ENCODE measurements at regions not wholly inside any gene's neighbourhood (a gene's known extent, or its start where the extent isn't known, plus 50 kb on each side); places are given as distances from the start of the nearest gene placed in this dataset.

DNA sequence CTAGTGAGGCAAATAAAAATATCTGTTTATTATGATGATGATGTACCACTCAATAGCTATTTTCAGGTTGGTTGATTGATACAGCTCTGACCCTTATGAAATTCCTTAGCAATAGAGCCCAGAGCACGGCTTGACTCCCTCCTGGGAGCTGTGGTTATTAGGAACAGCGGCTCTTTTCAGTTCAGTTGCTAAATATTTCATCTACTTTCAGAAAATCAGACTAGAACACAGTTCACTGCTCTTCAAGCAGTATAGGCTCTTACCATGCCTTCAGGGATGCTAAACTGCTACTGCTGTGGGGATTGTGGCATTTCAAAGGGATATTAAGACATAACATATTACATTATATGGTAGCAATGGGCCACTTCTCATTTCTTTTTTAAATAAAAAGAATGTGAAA, 218.8 kb downstream of the SNCA start:
- Histone ChIP-seq H3K4me1 (no peaks in the 10 kb centered on the region), H3K27me3 (no peaks in the 10 kb centered on the region), H3K36me3 (no peaks in the 10 kb centered on the region), H3K27ac (no peak overlapping the region), H3K9me3 (replicated peaks) (no peaks in the 10 kb centered on the region), H3K4me3 (no peak overlapping the region)
- no peak for DNase-seq

- H3K27me3 ChIP-seq, result no peaks in the 10 kb centered on the region
- H3K27ac ChIP-seq, result no peak overlapping the region
- no peak for DNase-seq
- H3K9me3 ChIP-seq (replicated peaks), result no peaks in the 10 kb centered on the region
- no peak overlapping the region for H3K4me3 ChIP-seq
- H3K4me1 ChIP-seq, result no peaks in the 10 kb centered on the region
- no peaks in the 10 kb centered on the region for H3K36me3 ChIP-seq
These were observed 219.6 kb downstream of the SNCA start for GRCh38 chr4:89617317-89617716.

DNA sequence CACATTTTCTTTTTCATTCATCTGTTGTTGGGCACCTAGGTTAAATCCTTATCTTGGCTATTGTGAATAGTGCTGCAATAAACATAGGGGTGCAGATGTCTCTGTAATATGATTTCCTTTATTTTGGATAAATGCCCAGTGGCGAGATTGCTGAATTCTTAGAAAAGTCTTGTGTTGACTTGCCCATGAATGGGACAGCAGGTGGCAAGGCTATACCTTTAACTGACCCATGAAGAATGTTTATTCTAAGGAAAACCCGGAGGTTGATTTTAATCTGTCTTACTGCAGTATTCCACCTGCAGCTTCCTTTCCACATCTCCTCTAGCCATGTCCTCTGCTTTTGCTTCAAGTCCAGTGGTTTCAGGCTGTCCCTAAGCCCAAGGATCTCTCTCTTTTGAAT, 220.6 kb downstream of the SNCA start:
- H3K4me1 ChIP-seq, result no peaks in the 10 kb centered on the region

GRCh38 chr4:89615051-89615450, 221.9 kb downstream of the SNCA start:
- H3K27ac ChIP-seq, result no peak overlapping the region
- no peaks in the 10 kb centered on the region for H3K9me3 ChIP-seq (replicated peaks)
- H3K4me1 ChIP-seq, result no peaks in the 10 kb centered on the region
- DNase-seq, result no peak
- H3K36me3 ChIP-seq, result no peaks in the 10 kb centered on the region
- H3K27me3 ChIP-seq, result no peaks in the 10 kb centered on the region
- H3K4me3 ChIP-seq, result no peak overlapping the region

More for the DNA sequence above, 220.6 kb downstream of the SNCA start:
- H3K9me3 ChIP-seq (replicated peaks), result no peaks in the 10 kb centered on the region
- no peaks in the 10 kb centered on the region for H3K27me3 ChIP-seq
- peak in 1 of 2 experiments; percentile 22 for DNase-seq
- no peak overlapping the region for H3K27ac ChIP-seq
- H3K36me3 ChIP-seq, result no peaks in the 10 kb centered on the region
- no peak overlapping the region for H3K4me3 ChIP-seq

DNA sequence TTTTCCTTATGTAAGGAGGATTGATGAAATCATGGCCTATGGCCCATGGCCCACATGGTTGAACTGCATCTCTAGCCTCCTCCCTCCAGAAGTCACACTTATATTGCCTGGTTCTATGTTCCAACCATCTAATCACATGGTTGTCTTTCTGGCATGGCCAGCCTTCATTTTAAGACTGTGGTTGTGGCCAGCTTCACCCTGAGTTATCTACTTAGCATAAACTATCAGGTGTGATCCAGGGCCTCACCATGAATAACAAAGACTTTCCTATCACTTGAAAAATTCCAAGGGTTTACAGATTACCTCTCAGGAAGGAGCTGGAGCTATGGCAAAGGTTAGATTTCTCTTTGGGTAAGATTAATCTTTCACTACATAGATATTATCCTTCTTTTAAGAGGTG, 222.8 kb downstream of the SNCA start:
- H3K27ac ChIP-seq, result no peak overlapping the region
- no peaks in the 10 kb centered on the region for H3K27me3 ChIP-seq
- no peaks in the 10 kb centered on the region for H3K9me3 ChIP-seq (replicated peaks)
- DNase-seq, result no peak
- no peaks in the 10 kb centered on the region for H3K4me1 ChIP-seq
- H3K36me3 ChIP-seq, result no peaks in the 10 kb centered on the region
- no peak overlapping the region for H3K4me3 ChIP-seq

DNA sequence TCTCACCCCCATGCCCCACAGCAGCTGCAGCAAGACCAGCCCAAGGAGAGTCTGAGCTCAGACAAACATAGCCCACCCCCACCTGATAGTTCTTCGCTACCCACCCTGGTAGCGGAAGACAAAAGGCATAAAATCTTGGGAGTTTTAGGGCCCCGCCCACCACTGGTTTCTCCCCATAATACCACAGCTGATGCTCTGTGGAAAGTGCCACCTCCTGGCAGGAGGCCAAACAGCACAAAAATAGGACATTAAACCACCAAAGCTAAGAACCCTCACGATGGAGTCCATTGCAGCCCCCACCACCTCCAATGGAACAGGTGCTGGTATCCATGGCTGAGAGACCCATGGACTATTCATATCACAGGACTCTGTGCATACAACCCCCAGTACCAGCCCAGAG, 226.7 kb downstream of the SNCA start:
- Histone ChIP-seq H3K36me3 (no peaks in the 10 kb centered on the region), H3K9me3 (replicated peaks) (no peaks in the 10 kb centered on the region), H3K4me1 (no peaks in the 10 kb centered on the region), H3K27me3 (no peaks in the 10 kb centered on the region), H3K27ac (no peak overlapping the region), H3K4me3 (no peak overlapping the region)
- peak; percentile 36 to 56 for DNase-seq

DNA sequence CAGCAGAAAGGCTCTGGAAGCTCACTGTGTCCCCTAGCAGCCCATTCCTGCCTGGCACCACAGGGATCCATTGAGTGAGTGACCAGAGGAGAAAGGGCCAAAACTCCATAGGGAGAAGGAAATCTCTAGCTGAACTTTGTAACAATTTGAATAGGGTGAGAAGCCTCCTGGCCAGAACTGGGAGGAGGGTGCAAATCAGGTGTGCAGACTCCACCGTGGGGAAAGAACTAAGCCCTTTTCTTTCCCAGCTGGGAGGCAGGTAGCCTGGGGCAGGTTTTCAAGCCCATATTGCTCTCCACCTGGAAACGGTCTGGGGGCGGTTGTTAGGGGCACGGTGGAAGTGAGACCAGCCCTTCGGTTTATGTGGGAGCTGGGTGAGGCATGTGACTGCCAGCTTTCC, 227.2 kb downstream of the SNCA start:
- Histone ChIP-seq H3K27ac (no peak overlapping the region), H3K9me3 (replicated peaks) (no peaks in the 10 kb centered on the region), H3K36me3 (no peaks in the 10 kb centered on the region), H3K27me3 (no peaks in the 10 kb centered on the region), H3K4me1 (no peaks in the 10 kb centered on the region), H3K4me3 (no peak overlapping the region)
- DNase-seq, result no peak

- H3K27me3 ChIP-seq, result no peaks in the 10 kb centered on the region
- no peaks in the 10 kb centered on the region for H3K9me3 ChIP-seq (replicated peaks)
- no peaks in the 10 kb centered on the region for H3K36me3 ChIP-seq
- no peaks in the 10 kb centered on the region for H3K4me1 ChIP-seq
- H3K27ac ChIP-seq, result no peak overlapping the region
- DNase-seq, result no peak
- no peak overlapping the region for H3K4me3 ChIP-seq
These were observed 232.0 kb downstream of the SNCA start for GRCh38 chr4:89604951-89605350.

GRCh38 chr4:89599026-89599425, 237.9 kb downstream of the SNCA start:
- no peak for DNase-seq
- no peaks in the 10 kb centered on the region for H3K9me3 ChIP-seq (replicated peaks)
- H3K4me3 ChIP-seq, result no peak overlapping the region
- H3K36me3 ChIP-seq, result no peaks in the 10 kb centered on the region
- H3K4me1 ChIP-seq, result no peaks in the 10 kb centered on the region
- H3K27ac ChIP-seq, result no peak overlapping the region
- no peaks in the 10 kb centered on the region for H3K27me3 ChIP-seq

GRCh38 chr4:89598602-89599001, 238.4 kb downstream of the SNCA start:
- H3K4me3 ChIP-seq, result no peak overlapping the region
- peak in 1 of 2 experiments; percentile 48 for DNase-seq
- no peaks in the 10 kb centered on the region for H3K27me3 ChIP-seq
- H3K27ac ChIP-seq, result no peak overlapping the region
- no peaks in the 10 kb centered on the region for H3K9me3 ChIP-seq (replicated peaks)
- no peaks in the 10 kb centered on the region for H3K4me1 ChIP-seq
- H3K36me3 ChIP-seq, result no peaks in the 10 kb centered on the region

- Histone ChIP-seq H3K4me3 (no peak overlapping the region), H3K27ac (no peak overlapping the region), H3K9me3 (replicated peaks) (no peaks in the 10 kb centered on the region), H3K27me3 (no peaks in the 10 kb centered on the region), H3K4me1 (no peaks in the 10 kb centered on the region), H3K36me3 (no peaks in the 10 kb centered on the region)
- no peak for DNase-seq
These were observed 241.7 kb downstream of the SNCA start for GRCh38 chr4:89595125-89595789.

- Histone ChIP-seq H3K27ac (no peak overlapping the region), H3K36me3 (no peaks in the 10 kb centered on the region), H3K9me3 (replicated peaks) (no peaks in the 10 kb centered on the region), H3K27me3 (no peaks in the 10 kb centered on the region), H3K4me1 (no peaks in the 10 kb centered on the region), H3K4me3 (no peak overlapping the region)
- no peak for DNase-seq
These were observed 246.8 kb downstream of the SNCA start for GRCh38 chr4:89590128-89590527.

DNA sequence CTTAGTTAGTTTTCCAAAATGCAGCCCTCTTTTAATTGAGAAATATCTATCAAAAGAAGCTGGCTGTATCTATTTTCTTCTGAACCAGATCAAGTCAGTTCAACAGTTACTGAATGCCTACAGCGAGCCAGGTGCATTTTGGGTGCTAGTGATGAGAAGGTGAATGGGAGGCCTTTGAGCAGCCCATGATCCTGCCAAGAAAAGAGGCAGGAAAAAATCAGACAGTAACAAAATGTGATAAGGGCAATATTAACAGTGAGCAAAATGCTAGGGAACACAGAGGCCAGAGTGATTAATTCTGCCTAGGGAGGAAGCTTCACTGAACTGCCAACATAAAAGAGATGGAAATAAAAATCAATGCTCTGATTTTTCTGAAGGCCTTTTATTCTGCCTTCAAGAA, 248.5 kb downstream of the SNCA start:
- Histone ChIP-seq H3K27me3 (no peaks in the 10 kb centered on the region), H3K36me3 (no peaks in the 10 kb centered on the region), H3K9me3 (replicated peaks) (no peaks in the 10 kb centered on the region), H3K27ac (no peak overlapping the region), H3K4me3 (no peak overlapping the region), H3K4me1 (no peaks in the 10 kb centered on the region)
- no peak for DNase-seq

- H3K27ac ChIP-seq, result no peak overlapping the region
- no peaks in the 10 kb centered on the region for H3K36me3 ChIP-seq
- no peak for DNase-seq
- H3K27me3 ChIP-seq, result no peaks in the 10 kb centered on the region
- no peaks in the 10 kb centered on the region for H3K9me3 ChIP-seq (replicated peaks)
- H3K4me1 ChIP-seq, result no peaks in the 10 kb centered on the region
- H3K4me3 ChIP-seq, result no peak overlapping the region
These were observed 249.6 kb downstream of the SNCA start for GRCh38 chr4:89587364-89587763.

- Histone ChIP-seq H3K4me3 (no peak overlapping the region), H3K27me3 (no peaks in the 10 kb centered on the region), H3K4me1 (no peaks in the 10 kb centered on the region), H3K36me3 (no peaks in the 10 kb centered on the region), H3K9me3 (replicated peaks) (no peaks in the 10 kb centered on the region), H3K27ac (no peak overlapping the region)
- DNase-seq, result peak in 1 of 2 experiments; percentile 52
These were observed 250.1 kb downstream of the SNCA start for GRCh38 chr4:89586864-89587263.

DNA sequence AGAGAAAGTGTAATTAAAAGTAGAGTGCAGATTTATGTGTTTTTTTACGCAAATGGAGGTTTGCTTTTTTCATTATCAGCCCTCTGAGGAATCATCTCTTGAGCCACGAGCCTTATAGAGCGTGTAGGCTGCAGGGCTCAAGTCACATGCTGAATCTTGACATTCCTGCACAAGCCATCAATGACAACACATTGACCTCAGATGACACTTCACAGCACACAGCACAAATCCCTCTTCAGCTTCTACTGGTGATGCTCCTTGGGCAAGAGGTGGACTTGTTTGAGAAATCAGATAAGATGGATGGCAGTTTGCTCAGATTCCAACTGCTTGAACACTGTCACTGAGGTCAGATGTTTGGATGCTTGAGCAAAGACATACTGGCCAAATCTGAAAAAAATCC, 250.6 kb downstream of the SNCA start:
- DNase-seq, result no peak
- H3K4me1 ChIP-seq, result no peaks in the 10 kb centered on the region
- H3K9me3 ChIP-seq (replicated peaks), result no peaks in the 10 kb centered on the region
- H3K27me3 ChIP-seq, result no peaks in the 10 kb centered on the region
- H3K36me3 ChIP-seq, result no peaks in the 10 kb centered on the region
- no peak overlapping the region for H3K4me3 ChIP-seq
- no peak overlapping the region for H3K27ac ChIP-seq

Measured in SJCRH30 (cell line).